PC-3 (cell line): ENCODE measurements at regions not wholly inside any gene's neighbourhood (a gene's known extent, or its start where the extent isn't known, plus 50 kb on each side); places are given as distances from the start of the nearest gene placed in this dataset.

Source experiments
- ATAC-seq: fragments of 200-7000 bp; cut with Tn5 transposase; 2 replicates; pipeline ENCODE4 v1.9.1; 2020; ENCODE audit warnings: mild to moderate bottlenecking, moderate library complexity
- BruUV-seq: library from RNA; stranded (reverse); fragments of 400-500 nt; replicated peaks from 2 replicates; lab custom pipeline; 2021; lab: Mats Ljungman, UMichigan
- CTCF ChIA-PET: fragments of 300-600 bp; sonication (Branson Sonifier 250); formaldehyde crosslinking; loops from one replicate; lab custom pipeline; 2022; ENCODE audit warnings: antibody characterized with exemption; lab: Charles Lee
- POLR2A ChIA-PET: fragments of 300-600 bp; sonication (Branson Sonifier 250); formaldehyde crosslinking; loops from one replicate; lab custom pipeline; 2022; ENCODE audit warnings: antibody characterized with exemption; ENCODE audit not compliant: unreplicated experiment; lab: Charles Lee
- DNase-seq: peaks from one replicate; pipeline ENCODE4 v3.0.0-alpha.2; 2015
- H2AFZ ChIP-seq: fragments of 300-600 bp; sonication (generic); 2 replicates; pipeline ENCODE4 v1.6.0; 2016; ENCODE audit warnings: antibody characterized with exemption, low read length
- H3F3A ChIP-seq: fragments of 300-600 bp; sonication (generic); one replicate; pipeline ENCODE4 v1.6.0; 2017; ENCODE audit warnings: antibody characterized with exemption, low read length, control low read depth, mild to moderate bottlenecking; ENCODE audit not compliant: unreplicated experiment
- H3K27ac ChIP-seq: fragments of 300-600 bp; sonication (generic); 2 replicates; pipeline ENCODE4 v1.5.1; 2016; ENCODE audit warnings: mild to moderate bottlenecking, low read length
- H3K27me3 ChIP-seq: fragments of 300-600 bp; sonication (generic); 2 replicates; pipeline ENCODE4 v1.6.1; 2016; ENCODE audit warnings: low read length, mixed read lengths
- H3K36me3 ChIP-seq: fragments of 300-600 bp; sonication (generic); 2 replicates; pipeline ENCODE4 v1.6.1; 2016; ENCODE audit warnings: low read depth, mixed run types, low read length, mixed read lengths
- H3K4me1 ChIP-seq: fragments of 300-600 bp; sonication (generic); 2 replicates; pipeline ENCODE4 v1.5.1; 2016; ENCODE audit warnings: low read length; ENCODE audit not compliant: insufficient read depth
- H3K4me2 ChIP-seq: fragments of 300-600 bp; sonication (generic); 2 replicates; pipeline ENCODE4 v1.6.0; 2016; ENCODE audit warnings: low read length
- H3K4me3 ChIP-seq: fragments of 300-600 bp; sonication (generic); 2 replicates; pipeline ENCODE4 v1.5.1; 2016; ENCODE audit warnings: mild to moderate bottlenecking, low read length, mixed read lengths
- H3K79me2 ChIP-seq: fragments of 300-600 bp; sonication (generic); 2 replicates; pipeline ENCODE4 v1.6.1; 2017; ENCODE audit warnings: low read length, mixed read lengths
- H3K9ac ChIP-seq: fragments of 300-600 bp; sonication (generic); 2 replicates; pipeline ENCODE4 v1.6.0; 2016; ENCODE audit warnings: mild to moderate bottlenecking, low read length
- H3K9me2 ChIP-seq: fragments of 300-600 bp; sonication (generic); replicated peaks from 2 replicates; pipeline ENCODE4 v1.6.1; 2016; ENCODE audit warnings: mixed run types, low read length, mixed read lengths
- H3K9me3 ChIP-seq: fragments of 300-600 bp; sonication (generic); 2 replicates; pipeline ENCODE4 v1.6.1; 2016; ENCODE audit warnings: low read length, mixed read lengths
- H4K20me1 ChIP-seq: fragments of 300-600 bp; sonication (generic); 2 replicates; pipeline ENCODE4 v1.6.1; 2016; ENCODE audit warnings: low read length, mixed read lengths
- EZH2 ChIP-seq: fragments of 300-600 bp; sonication (generic); IDR thresholded peaks from one replicate; pipeline ENCODE4 v1.6.1; 2017; ENCODE audit warnings: antibody characterized with exemption, mild to moderate bottlenecking, low read length; ENCODE audit not compliant: unreplicated experiment
- EZH2phosphoT487 ChIP-seq: fragments of 300-600 bp; sonication (generic); IDR thresholded peaks from 2 replicates; pipeline ENCODE4 v1.6.1; 2018; ENCODE audit warnings: mild to moderate bottlenecking, antibody characterized with exemption, low read length, borderline replicate concordance
- intact Hi-C: fragments of 100-400 bp; cut with micrococcal nuclease; formaldehyde crosslinking; loops from 2 replicates; pipeline ENCODE4 v1.9.0; 2023
- TF ChIP-seq, protein P1 (sequence below): fragments of 300-600 bp; sonication (generic); conservative IDR thresholded peaks from 2 replicates; pipeline ENCODE4 v1.5.1; 2017; ENCODE audit warnings: antibody characterized with exemption, low read depth, mild to moderate bottlenecking, low read length

DNA sequence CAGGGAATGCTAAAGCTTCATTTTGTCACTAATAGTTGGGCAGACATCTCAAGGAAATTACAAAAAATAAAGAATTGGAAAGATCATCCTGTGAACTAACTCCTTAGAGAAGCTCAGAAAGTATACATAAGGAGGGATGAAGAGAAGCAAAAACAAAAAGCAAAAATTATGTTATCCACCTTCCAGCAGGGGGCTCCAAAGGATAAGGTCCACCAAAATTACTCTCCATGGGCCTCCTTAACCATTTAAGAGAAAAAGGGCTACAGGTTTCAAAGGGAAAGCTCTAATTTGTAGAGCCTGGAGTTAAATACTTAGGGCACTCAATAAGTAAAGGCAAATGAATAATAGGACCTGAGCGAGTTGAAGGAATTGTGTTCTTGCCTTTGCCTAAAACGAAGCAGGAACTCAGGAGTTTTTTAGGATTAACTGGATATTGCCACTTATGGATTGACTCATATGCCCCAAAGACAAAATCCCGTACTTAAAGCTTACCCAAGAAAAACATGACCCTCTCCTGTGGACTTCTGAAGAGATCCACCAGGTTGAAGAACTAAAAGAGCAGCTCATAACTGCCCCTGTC lies 1167.9 kb downstream of the DSC3 start:
- TF ChIP-seq, protein P1, sequence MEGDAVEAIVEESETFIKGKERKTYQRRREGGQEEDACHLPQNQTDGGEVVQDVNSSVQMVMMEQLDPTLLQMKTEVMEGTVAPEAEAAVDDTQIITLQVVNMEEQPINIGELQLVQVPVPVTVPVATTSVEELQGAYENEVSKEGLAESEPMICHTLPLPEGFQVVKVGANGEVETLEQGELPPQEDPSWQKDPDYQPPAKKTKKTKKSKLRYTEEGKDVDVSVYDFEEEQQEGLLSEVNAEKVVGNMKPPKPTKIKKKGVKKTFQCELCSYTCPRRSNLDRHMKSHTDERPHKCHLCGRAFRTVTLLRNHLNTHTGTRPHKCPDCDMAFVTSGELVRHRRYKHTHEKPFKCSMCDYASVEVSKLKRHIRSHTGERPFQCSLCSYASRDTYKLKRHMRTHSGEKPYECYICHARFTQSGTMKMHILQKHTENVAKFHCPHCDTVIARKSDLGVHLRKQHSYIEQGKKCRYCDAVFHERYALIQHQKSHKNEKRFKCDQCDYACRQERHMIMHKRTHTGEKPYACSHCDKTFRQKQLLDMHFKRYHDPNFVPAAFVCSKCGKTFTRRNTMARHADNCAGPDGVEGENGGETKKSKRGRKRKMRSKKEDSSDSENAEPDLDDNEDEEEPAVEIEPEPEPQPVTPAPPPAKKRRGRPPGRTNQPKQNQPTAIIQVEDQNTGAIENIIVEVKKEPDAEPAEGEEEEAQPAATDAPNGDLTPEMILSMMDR = peak; percentile 83
- TF ChIP-seq EZH2phosphoT487 = no peak
- TF ChIP-seq EZH2 = no peak
- Histone ChIP-seq H3K4me1 (peaks cover 6% of the 10 kb centered on the region; the same call in 1 of the 2 replicates), H3K9ac (no peak overlapping the region), H3F3A (no peaks in the 10 kb centered on the region), H4K20me1 (no peaks in the 10 kb centered on the region), H3K36me3 (no peaks in the 10 kb centered on the region), H3K4me2 (no peak overlapping the region), H3K27ac (no peak overlapping the region), H3K9me3 (peaks cover 6% of the 10 kb centered on the region; the same call in 1 of the 2 replicates), H3K27me3 (no peaks in the 10 kb centered on the region), H3K9me2 (no peaks in the 10 kb centered on the region), H3K79me2 (no peaks in the 10 kb centered on the region), H2AFZ (no peak overlapping the region), H3K4me3 (no peak overlapping the region)
- DNase-seq = peak; percentile 63
- ATAC-seq = peak; percentile 64; the same call in 1 of the 2 replicates
- CTCF ChIA-PET = interaction anchor here (0.6 to 2.1 kb wide), 6 partner anchors 24 to 1015 kb away, joined by 3 to 9 read pairs (median 4); no protein-coding TSS in a partner anchor
- no TSS peak for BruUV-seq
- intact Hi-C loops = loop anchor here (1.0 to 2.0 kb wide), 3 partner anchors 397 to 1014 kb away; no protein-coding TSS in a partner anchor
- POLR2A ChIA-PET = no interaction called here

DNA sequence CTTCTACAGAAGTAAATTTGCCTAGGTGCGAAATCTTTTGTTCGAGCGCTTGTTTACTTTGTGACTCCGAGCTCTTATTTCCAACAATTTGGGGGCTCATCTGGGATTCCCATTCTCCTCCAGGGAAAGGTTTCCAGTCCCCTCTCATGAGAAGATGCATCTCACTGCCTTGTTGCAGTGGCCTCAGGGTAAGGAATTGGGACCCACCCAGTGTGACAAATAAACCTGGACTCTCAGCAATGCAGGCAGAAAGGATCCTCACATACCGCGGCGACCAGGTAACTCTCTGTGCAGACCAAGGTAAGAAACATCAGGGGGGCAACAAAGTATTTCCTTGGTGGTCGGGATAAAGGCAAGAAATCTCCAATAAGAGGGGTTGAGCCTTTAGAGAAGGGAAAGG lies 1169.3 kb downstream of the DSC3 start:
- Histone ChIP-seq H3K4me2 (no peak overlapping the region), H3K4me1 (peaks cover 6% of the 10 kb centered on the region; the same call in 1 of the 2 replicates), H3K9me3 (peaks cover 6% of the 10 kb centered on the region; the same call in 1 of the 2 replicates), H3K27ac (no peak overlapping the region), H3K4me3 (no peak overlapping the region), H3K36me3 (no peaks in the 10 kb centered on the region), H3K79me2 (no peaks in the 10 kb centered on the region), H2AFZ (no peak overlapping the region), H3K9ac (no peak overlapping the region), H3F3A (no peaks in the 10 kb centered on the region), H4K20me1 (no peaks in the 10 kb centered on the region), H3K27me3 (no peaks in the 10 kb centered on the region), H3K9me2 (no peaks in the 10 kb centered on the region)
- ChIA-PET POLR2A (no interaction called here), CTCF (interaction anchor here (0.6 kb wide), 1 partner anchor 186 kb away, joined by 3 read pairs; no protein-coding TSS in a partner anchor)
- no TSS peak for BruUV-seq
- ATAC-seq (no peak), DNase-seq (peak; percentile 20)
- intact Hi-C loops = no loop called here
- TF ChIP-seq, protein P1 = no peak
- TF ChIP-seq EZH2 (no peak), EZH2phosphoT487 (no peak)

DNA sequence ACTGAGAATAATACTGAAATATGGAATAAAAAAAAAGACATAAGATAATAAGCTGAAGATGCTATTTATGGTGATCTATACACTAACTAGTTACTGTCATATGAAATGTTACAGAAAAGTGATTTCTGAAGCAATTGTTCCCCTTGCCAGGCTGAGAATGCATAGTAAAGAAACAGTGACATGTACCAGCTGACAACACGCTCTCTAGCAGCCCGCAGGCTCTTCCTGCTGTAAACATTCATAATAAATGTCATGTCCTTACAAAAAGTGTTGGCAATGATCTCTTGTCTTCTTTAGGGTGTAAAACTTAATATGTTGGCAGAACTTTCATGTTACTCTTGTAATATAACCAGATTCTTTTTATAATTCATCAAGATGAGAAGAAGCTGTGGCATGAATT lies 1171.3 kb downstream of the DSC3 start:
- no peaks in the 10 kb centered on the region for H4K20me1 ChIP-seq
- TF ChIP-seq, protein P1 = no peak
- TF ChIP-seq EZH2 = no peak
- TF ChIP-seq EZH2phosphoT487 = no peak
- no peak overlapping the region for H3K27ac ChIP-seq
- no TSS peak for BruUV-seq
- no peaks in the 10 kb centered on the region for H3K36me3 ChIP-seq
- no peaks in the 10 kb centered on the region for H3K9me2 ChIP-seq
- H2AFZ ChIP-seq = no peak overlapping the region
- DNase-seq (no peak), ATAC-seq (no peak)
- H3K79me2 ChIP-seq = no peaks in the 10 kb centered on the region
- H3K4me1 ChIP-seq = peaks cover 6% of the 10 kb centered on the region; the same call in 1 of the 2 replicates
- ChIA-PET CTCF (no interaction called here), POLR2A (no interaction called here)
- no peaks in the 10 kb centered on the region for H3K9me3 ChIP-seq
- H3K4me3 ChIP-seq = no peak overlapping the region
- intact Hi-C loops = no loop called here
- H3F3A ChIP-seq = no peaks in the 10 kb centered on the region
- H3K4me2 ChIP-seq = no peak overlapping the region
- H3K27me3 ChIP-seq = no peaks in the 10 kb centered on the region
- no peak overlapping the region for H3K9ac ChIP-seq
